ENCODE measurements at regions not wholly inside any gene's neighbourhood (a gene's known extent, or its start where the extent isn't known, plus 50 kb on each side); places are given as distances from the start of the nearest gene placed in this dataset.

DNA sequence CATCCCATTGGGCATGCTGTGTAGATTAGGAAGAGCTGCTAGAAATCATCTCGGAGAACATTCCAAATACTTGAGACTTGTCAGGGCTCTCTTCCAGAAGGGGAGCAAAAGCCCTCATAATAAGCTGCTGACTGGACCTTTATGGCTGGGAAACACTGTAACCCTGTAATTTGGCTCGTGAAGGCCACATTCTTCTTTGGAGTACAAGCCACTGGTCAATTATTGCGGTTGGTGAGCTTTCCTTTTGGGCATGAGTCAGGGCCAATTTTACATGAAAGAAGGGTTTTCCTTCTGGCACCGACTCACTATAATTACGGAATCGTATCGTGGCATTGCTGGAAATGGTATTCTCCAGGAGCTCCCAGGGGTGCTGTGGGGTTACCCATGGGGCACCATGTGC, 434.5 kb upstream of the RGMA start:
- Histone ChIP-seq H3K27me3 (ENCODE audit: control insufficient read depth in 3 of 3, insufficient read depth in 3 of 3, low read length in 3 of 3) (no peaks in the 10 kb centered on the region), H3K4me1 (ENCODE audit: control insufficient read depth in 3 of 3, insufficient read depth in 3 of 3, low read length in 3 of 3) (peaks cover 6 to 18% (median 6%) of the 10 kb centered on the region in 3 donors), H3K27ac (ENCODE audit: low read depth, low read length) (no peak overlapping the region), H3K9ac (ENCODE audit: low read depth in 1 of 3, low read length in 3 of 3) (no peak overlapping the region), H3K36me3 (ENCODE audit: control insufficient read depth in 3 of 3, insufficient read depth in 3 of 3, low read length in 3 of 3) (no peaks in the 10 kb centered on the region), H3K4me3 (ENCODE audit: low read length in 3 of 3) (no peak overlapping the region), H3K9me3 (ENCODE audit: control insufficient read depth in 3 of 3, low read length in 3 of 3) (no peaks in the 10 kb centered on the region)

DNA sequence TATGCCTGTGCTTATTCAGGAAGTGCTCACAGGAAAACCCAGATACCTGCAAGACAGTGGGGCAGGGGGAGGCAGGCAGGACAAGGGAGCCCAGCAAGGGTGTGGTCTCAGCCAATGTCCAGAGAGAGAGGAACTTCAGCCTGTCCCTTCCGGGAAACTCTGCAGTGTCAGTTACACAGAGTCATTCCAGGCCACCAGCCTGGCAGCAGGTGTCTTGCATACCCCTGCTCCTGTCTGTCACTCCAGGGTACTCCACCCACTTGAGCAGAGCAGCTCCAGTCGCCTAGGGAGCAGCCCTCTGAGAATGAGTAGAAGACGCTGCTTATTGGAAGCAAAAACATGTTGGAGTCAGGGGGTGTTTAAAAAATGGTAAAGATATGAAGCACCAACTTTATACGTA, 431.2 kb upstream of the RGMA start:
- Histone ChIP-seq H3K36me3 (ENCODE audit: control insufficient read depth in 3 of 3, insufficient read depth in 3 of 3, low read length in 3 of 3) (no peaks in the 10 kb centered on the region), H3K4me1 (ENCODE audit: control insufficient read depth in 3 of 3, insufficient read depth in 3 of 3, low read length in 3 of 3) (peaks cover 9 to 26% (median 15%) of the 10 kb centered on the region in 3 donors), H3K9ac (ENCODE audit: low read depth in 1 of 3, low read length in 3 of 3) (peak overlapping the region in 2 of 3 donors; percentile 42 to 52), H3K4me3 (ENCODE audit: low read length in 3 of 3) (peak overlapping the region in 2 of 3 donors; percentile 1 to 35), H3K27ac (ENCODE audit: low read depth, low read length) (peak overlapping the region; percentile 73), H3K27me3 (ENCODE audit: control insufficient read depth in 3 of 3, insufficient read depth in 3 of 3, low read length in 3 of 3) (no peaks in the 10 kb centered on the region), H3K9me3 (ENCODE audit: control insufficient read depth in 3 of 3, low read length in 3 of 3) (no peaks in the 10 kb centered on the region)

DNA sequence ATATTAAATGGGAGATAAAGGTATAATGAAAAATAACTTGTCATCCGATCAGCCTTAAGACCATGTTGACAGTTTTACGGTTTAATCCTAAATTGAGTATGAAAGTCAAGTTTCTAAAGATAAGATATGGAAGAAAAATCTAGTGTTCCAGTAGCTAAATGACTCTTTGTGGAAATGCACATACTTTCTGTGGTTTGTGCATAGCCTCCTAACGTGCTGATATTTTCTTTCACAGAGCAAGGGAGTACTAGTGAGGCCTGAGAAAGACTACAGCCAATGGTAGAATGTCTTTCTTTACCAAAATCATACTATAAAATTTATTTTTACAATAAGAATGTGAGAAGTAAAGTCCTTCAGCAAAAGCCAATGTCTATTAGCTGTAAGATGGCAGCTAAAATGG, 430.6 kb upstream of the RGMA start:
- no peak overlapping the region for H3K4me3 ChIP-seq (ENCODE audit: low read length in 3 of 3)
- no peaks in the 10 kb centered on the region for H3K36me3 ChIP-seq (ENCODE audit: control insufficient read depth in 3 of 3, insufficient read depth in 3 of 3, low read length in 3 of 3)
- H3K27ac ChIP-seq (ENCODE audit: low read depth, low read length), result peak overlapping the region; percentile 73

DNA sequence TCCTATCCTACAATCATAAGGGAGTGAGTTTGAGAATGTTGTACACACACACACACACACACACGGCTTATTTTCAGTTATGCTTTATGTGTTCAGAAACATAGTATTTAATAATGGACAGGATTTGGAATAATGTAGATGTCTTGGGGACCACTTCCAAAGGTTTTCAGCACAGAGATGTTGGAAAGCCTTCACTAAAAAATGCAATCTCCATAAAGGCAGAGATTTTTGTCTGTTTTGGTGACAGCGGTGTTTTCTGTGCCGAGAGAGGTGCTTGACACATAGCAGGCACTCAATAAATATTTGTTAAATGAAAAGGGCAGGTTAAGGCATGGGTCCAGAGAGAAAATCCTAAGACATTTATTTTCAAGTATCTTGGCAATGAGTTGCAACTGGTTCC, 428.2 kb upstream of the RGMA start:
- no peaks in the 10 kb centered on the region for H3K36me3 ChIP-seq (ENCODE audit: control insufficient read depth in 3 of 3, insufficient read depth in 3 of 3, low read length in 3 of 3)
- no peaks in the 10 kb centered on the region for H3K27me3 ChIP-seq (ENCODE audit: control insufficient read depth in 3 of 3, insufficient read depth in 3 of 3, low read length in 3 of 3)
- no peaks in the 10 kb centered on the region for H3K9me3 ChIP-seq (ENCODE audit: control insufficient read depth in 3 of 3, low read length in 3 of 3)
- H3K9ac ChIP-seq (ENCODE audit: low read depth in 1 of 3, low read length in 3 of 3), result no peak overlapping the region
- H3K27ac ChIP-seq (ENCODE audit: low read depth, low read length), result no peak overlapping the region
- no peak overlapping the region for H3K4me3 ChIP-seq (ENCODE audit: low read length in 3 of 3)
- peaks cover 9 to 22% (median 21%) of the 10 kb centered on the region in 3 donors for H3K4me1 ChIP-seq (ENCODE audit: control insufficient read depth in 3 of 3, insufficient read depth in 3 of 3, low read length in 3 of 3)

More for the DNA sequence above, 430.6 kb upstream of the RGMA start:
- Histone ChIP-seq H3K9ac (ENCODE audit: low read depth in 1 of 3, low read length in 3 of 3) (no peak overlapping the region), H3K4me1 (ENCODE audit: control insufficient read depth in 3 of 3, insufficient read depth in 3 of 3, low read length in 3 of 3) (peaks cover 9 to 29% (median 21%) of the 10 kb centered on the region in 3 donors), H3K9me3 (ENCODE audit: control insufficient read depth in 3 of 3, low read length in 3 of 3) (no peaks in the 10 kb centered on the region), H3K27me3 (ENCODE audit: control insufficient read depth in 3 of 3, insufficient read depth in 3 of 3, low read length in 3 of 3) (no peaks in the 10 kb centered on the region)

DNA sequence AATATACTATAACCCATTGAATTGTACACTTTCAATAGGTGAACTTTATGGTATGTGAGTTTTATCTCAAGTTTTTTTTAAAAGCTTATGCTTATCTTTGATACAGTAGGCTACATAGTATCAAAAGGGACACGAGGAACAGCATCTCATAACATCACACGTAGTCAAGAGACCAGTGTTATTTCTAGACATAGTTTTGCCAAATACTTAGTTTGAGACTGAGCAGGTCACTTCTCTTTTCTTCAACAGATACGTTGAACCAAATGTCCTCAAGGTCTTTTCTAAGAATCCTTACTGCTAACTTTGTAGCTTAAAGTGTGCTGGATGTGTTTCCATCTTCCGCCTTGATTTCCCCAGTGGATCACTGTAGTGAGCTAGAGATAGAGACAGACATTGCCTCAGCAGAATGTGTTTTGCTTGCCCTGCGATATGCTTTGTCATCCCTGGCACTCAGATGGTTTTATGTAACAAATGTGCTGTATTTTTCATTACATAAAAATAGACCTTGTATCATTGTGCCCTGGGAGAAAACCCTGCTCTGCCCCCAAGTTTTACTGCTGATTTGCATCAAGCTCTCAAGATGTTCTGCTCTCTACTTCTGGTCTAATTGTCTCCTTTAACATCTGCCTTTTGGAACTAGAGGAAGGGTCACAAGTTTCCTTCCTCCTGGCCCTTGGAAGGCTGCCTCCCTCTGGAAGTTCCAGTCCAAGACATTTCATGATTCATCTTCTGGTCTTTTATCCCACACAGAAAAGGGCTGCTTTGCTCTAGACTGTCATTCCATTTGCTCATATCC, 426.4 kb upstream of the RGMA start:
- H3K27ac ChIP-seq (ENCODE audit: low read depth, low read length), result peak overlapping the region; percentile 65
- no peaks in the 10 kb centered on the region for H3K36me3 ChIP-seq (ENCODE audit: control insufficient read depth in 3 of 3, insufficient read depth in 3 of 3, low read length in 3 of 3)
- peak overlapping the region in 1 of 3 donors; percentile 33 for H3K4me3 ChIP-seq (ENCODE audit: low read length in 3 of 3)
- no peaks in the 10 kb centered on the region for H3K27me3 ChIP-seq (ENCODE audit: control insufficient read depth in 3 of 3, insufficient read depth in 3 of 3, low read length in 3 of 3)
- no peaks in the 10 kb centered on the region for H3K9me3 ChIP-seq (ENCODE audit: control insufficient read depth in 3 of 3, low read length in 3 of 3)
- H3K9ac ChIP-seq (ENCODE audit: low read depth in 1 of 3, low read length in 3 of 3), result no peak overlapping the region
- H3K4me1 ChIP-seq (ENCODE audit: control insufficient read depth in 3 of 3, insufficient read depth in 3 of 3, low read length in 3 of 3), result peaks cover 9 to 21% (median 18%) of the 10 kb centered on the region in 3 donors

DNA sequence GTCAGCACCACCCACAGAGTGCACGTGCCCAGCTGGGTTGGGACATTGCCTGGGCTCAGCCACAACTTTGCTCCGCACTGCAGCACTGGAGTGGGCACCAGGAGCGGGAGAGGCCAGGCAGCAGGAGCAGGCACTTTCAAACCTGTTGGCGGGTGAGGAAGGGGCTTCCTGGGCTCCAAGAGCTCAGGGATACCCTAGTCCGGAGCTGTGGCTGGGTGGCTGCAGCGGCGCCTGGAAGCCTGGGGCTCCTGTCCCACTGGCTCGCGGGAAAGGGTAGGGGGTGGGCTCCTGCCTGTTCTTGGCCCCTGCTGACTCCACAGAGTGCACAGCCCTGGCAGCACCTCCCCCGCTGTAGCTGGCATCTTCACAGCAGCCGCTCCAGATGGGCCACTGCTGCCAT, 417.6 kb upstream of the RGMA start:
- H3K9me3 ChIP-seq (ENCODE audit: control insufficient read depth in 3 of 3, low read length in 3 of 3), result no peaks in the 10 kb centered on the region
- H3K9ac ChIP-seq (ENCODE audit: low read depth in 1 of 3, low read length in 3 of 3), result no peak overlapping the region
- H3K27ac ChIP-seq (ENCODE audit: low read depth, low read length), result no peak overlapping the region
- no peak overlapping the region for H3K4me3 ChIP-seq (ENCODE audit: low read length in 3 of 3)
- H3K4me1 ChIP-seq (ENCODE audit: control insufficient read depth in 3 of 3, insufficient read depth in 3 of 3, low read length in 3 of 3), result peaks cover 0 to 5% (median 0%) of the 10 kb centered on the region in 3 donors
- H3K36me3 ChIP-seq (ENCODE audit: control insufficient read depth in 3 of 3, insufficient read depth in 3 of 3, low read length in 3 of 3), result no peaks in the 10 kb centered on the region
- H3K27me3 ChIP-seq (ENCODE audit: control insufficient read depth in 3 of 3, insufficient read depth in 3 of 3, low read length in 3 of 3), result no peaks in the 10 kb centered on the region

DNA sequence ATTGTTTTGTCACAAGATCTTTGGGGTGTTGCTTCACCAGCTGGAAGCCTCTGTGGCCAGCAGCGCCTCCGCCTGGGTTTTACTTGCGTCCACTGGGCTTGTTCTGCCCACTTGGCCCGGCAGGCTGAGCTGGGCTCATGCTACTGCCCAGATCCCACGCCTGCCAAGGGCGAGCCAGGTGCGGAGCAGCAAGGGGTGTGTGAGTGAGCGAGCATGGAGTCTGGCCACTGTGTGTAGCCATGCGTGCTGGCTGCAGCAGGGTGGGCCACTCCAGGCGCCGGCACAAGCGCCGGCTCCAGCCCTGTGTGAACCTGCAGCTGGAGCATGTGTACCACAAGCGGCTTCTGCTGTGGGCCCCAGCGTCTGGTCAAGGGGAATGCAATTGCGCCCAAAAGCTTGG, 416.5 kb upstream of the RGMA start:
- H3K4me1 ChIP-seq (ENCODE audit: control insufficient read depth in 3 of 3, insufficient read depth in 3 of 3, low read length in 3 of 3), result peaks cover 0 to 5% (median 0%) of the 10 kb centered on the region in 3 donors
- no peaks in the 10 kb centered on the region for H3K36me3 ChIP-seq (ENCODE audit: control insufficient read depth in 3 of 3, insufficient read depth in 3 of 3, low read length in 3 of 3)
- no peaks in the 10 kb centered on the region for H3K27me3 ChIP-seq (ENCODE audit: control insufficient read depth in 3 of 3, insufficient read depth in 3 of 3, low read length in 3 of 3)
- no peak overlapping the region for H3K9ac ChIP-seq (ENCODE audit: low read depth in 1 of 3, low read length in 3 of 3)
- no peak overlapping the region for H3K4me3 ChIP-seq (ENCODE audit: low read length in 3 of 3)
- no peak overlapping the region for H3K27ac ChIP-seq (ENCODE audit: low read depth, low read length)
- no peaks in the 10 kb centered on the region for H3K9me3 ChIP-seq (ENCODE audit: control insufficient read depth in 3 of 3, low read length in 3 of 3)

DNA sequence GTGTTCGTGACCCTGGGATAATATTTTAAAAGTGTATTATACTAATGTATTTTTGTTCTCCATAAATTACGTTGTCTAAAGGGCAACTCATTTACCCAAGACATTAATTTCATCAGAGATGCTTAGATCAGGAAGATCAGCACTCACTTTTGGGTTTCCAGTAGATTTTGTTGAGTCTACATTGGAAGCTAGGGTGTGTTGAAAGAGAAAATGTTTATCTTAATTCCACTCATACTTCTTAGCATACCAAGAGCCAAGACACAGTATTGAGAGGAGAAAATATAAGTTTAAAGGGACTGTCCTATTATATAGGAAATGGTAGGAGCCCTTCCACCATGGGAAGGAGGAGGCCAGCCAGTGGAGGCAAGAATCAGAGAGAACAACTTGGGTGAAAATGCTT, 412.9 kb upstream of the RGMA start:
- H3K4me1 ChIP-seq (ENCODE audit: control insufficient read depth in 3 of 3, insufficient read depth in 3 of 3, low read length in 3 of 3), result peaks cover 0 to 5% (median 3%) of the 10 kb centered on the region in 3 donors
- H3K27me3 ChIP-seq (ENCODE audit: control insufficient read depth in 3 of 3, insufficient read depth in 3 of 3, low read length in 3 of 3), result no peaks in the 10 kb centered on the region
- H3K4me3 ChIP-seq (ENCODE audit: low read length in 3 of 3), result no peak overlapping the region
- H3K9me3 ChIP-seq (ENCODE audit: control insufficient read depth in 3 of 3, low read length in 3 of 3), result no peaks in the 10 kb centered on the region
- no peak overlapping the region for H3K27ac ChIP-seq (ENCODE audit: low read depth, low read length)
- H3K36me3 ChIP-seq (ENCODE audit: control insufficient read depth in 3 of 3, insufficient read depth in 3 of 3, low read length in 3 of 3), result no peaks in the 10 kb centered on the region
- H3K9ac ChIP-seq (ENCODE audit: low read depth in 1 of 3, low read length in 3 of 3), result no peak overlapping the region

DNA sequence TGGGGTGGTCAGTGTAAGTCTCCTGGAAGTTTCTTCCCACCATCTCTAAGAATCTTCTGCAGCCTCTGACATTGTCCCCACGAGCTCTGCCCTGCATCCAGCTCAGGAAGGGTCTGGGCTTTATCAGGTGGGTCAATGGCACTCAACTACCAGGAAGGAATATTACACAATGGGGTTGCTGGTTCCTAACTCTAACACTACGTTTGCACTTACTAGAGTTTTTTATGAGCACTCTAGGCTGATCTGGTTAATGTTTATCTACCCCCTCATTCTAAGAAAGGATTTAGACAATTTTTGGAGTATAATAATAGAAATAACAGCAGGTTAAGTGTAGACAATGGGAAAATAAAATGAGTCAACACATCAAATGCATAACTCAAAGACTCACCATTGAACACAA, 411.1 kb upstream of the RGMA start:
- Histone ChIP-seq H3K27ac (ENCODE audit: low read depth, low read length) (no peak overlapping the region), H3K36me3 (ENCODE audit: control insufficient read depth in 3 of 3, insufficient read depth in 3 of 3, low read length in 3 of 3) (no peaks in the 10 kb centered on the region), H3K4me3 (ENCODE audit: low read length in 3 of 3) (no peak overlapping the region), H3K9ac (ENCODE audit: low read depth in 1 of 3, low read length in 3 of 3) (no peak overlapping the region), H3K4me1 (ENCODE audit: control insufficient read depth in 3 of 3, insufficient read depth in 3 of 3, low read length in 3 of 3) (peaks cover 3 to 9% (median 6%) of the 10 kb centered on the region in 3 donors), H3K27me3 (ENCODE audit: control insufficient read depth in 3 of 3, insufficient read depth in 3 of 3, low read length in 3 of 3) (no peaks in the 10 kb centered on the region), H3K9me3 (ENCODE audit: control insufficient read depth in 3 of 3, low read length in 3 of 3) (no peaks in the 10 kb centered on the region)

DNA sequence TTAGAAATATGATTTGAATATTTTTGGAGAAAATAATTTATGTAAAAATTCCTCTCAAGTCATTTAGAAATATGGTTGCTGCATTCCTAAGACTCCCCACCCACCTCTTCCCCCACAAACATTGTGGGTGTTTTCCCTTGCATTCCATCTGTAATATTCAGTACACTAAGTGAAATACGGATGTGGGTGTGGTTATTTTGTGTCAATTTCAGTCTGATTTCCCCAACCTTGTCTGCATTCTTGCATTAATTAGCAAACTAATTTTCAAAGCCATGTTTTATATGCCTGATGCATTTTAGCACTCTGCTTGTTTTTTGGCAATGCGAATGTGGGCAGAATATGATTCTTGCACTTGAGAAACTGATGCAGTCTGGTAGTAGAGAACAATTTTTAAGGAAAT, 408.3 kb upstream of the RGMA start:
- Histone ChIP-seq H3K4me1 (ENCODE audit: control insufficient read depth in 3 of 3, insufficient read depth in 3 of 3, low read length in 3 of 3) (peaks cover 3 to 9% (median 6%) of the 10 kb centered on the region in 3 donors), H3K36me3 (ENCODE audit: control insufficient read depth in 3 of 3, insufficient read depth in 3 of 3, low read length in 3 of 3) (no peaks in the 10 kb centered on the region), H3K4me3 (ENCODE audit: low read length in 3 of 3) (no peak overlapping the region), H3K27me3 (ENCODE audit: control insufficient read depth in 3 of 3, insufficient read depth in 3 of 3, low read length in 3 of 3) (no peaks in the 10 kb centered on the region), H3K9me3 (ENCODE audit: control insufficient read depth in 3 of 3, low read length in 3 of 3) (no peaks in the 10 kb centered on the region), H3K27ac (ENCODE audit: low read depth, low read length) (no peak overlapping the region), H3K9ac (ENCODE audit: low read depth in 1 of 3, low read length in 3 of 3) (no peak overlapping the region)

Measured in skeletal muscle tissue (tissue), 3 donors.